ENCODE measurements at regions not wholly inside any gene's neighbourhood (a gene's known extent, or its start where the extent isn't known, plus 50 kb on each side); places are given as distances from the start of the nearest gene placed in this dataset.

GRCh38 chr9:91151718-91152095 lies 210.0 kb downstream of the AUH start:
- TF ChIP-seq EP300 (IDR thresholded peaks at IDR 0.05) = no peak
- TF ChIP-seq POLR2AphosphoS5 (IDR thresholded peaks at IDR 0.05) = no peak
